ENCODE measurements at regions not wholly inside any gene's neighbourhood (a gene's known extent, or its start where the extent isn't known, plus 50 kb on each side); places are given as distances from the start of the nearest gene placed in this dataset.
"Not testable (repeated sequence)": the region's sequence is repeated elsewhere in the genome, so short reads cannot be mapped to it uniquely, and the experiment has no call there.

- Histone ChIP-seq H3K27me3 (ENCODE audit: low read depth, low read length) (no peaks in the 10 kb centered on the region), H3K9me3 (ENCODE audit: control insufficient read depth in 1 of 2, low read length in 2 of 2) (peaks cover 7 to 8% of the 10 kb centered on the region in 2 donors), H3K4me3 (ENCODE audit: low read depth in 1 of 2, low read length in 2 of 2) (no peak overlapping the region), H3K27ac (ENCODE audit: low read length) (no peak overlapping the region), H3K36me3 (ENCODE audit: control insufficient read depth in 1 of 2, insufficient read depth in 2 of 2, low read length in 2 of 2) (no peaks in the 10 kb centered on the region), H3K4me1 (ENCODE audit: control insufficient read depth in 1 of 2, insufficient read depth in 2 of 2, low read length in 2 of 2) (no peaks in the 10 kb centered on the region)
Observed at GRCh38 chr5:30475429-30475828, 718.1 kb upstream of the CDH6 start.

GRCh38 chr5:30469691-30470090 is 723.8 kb upstream of the CDH6 start:
- no peaks in the 10 kb centered on the region for H3K27me3 ChIP-seq (ENCODE audit: low read depth, low read length)
- peaks cover 2 to 3% of the 10 kb centered on the region in 2 donors for H3K9me3 ChIP-seq (ENCODE audit: control insufficient read depth in 1 of 2, low read length in 2 of 2)
- H3K4me3 ChIP-seq (ENCODE audit: low read depth in 1 of 2, low read length in 2 of 2), result no peak overlapping the region
- H3K27ac ChIP-seq (ENCODE audit: low read length), result no peak overlapping the region
- no peaks in the 10 kb centered on the region for H3K36me3 ChIP-seq (ENCODE audit: control insufficient read depth in 1 of 2, insufficient read depth in 2 of 2, low read length in 2 of 2)
- no peaks in the 10 kb centered on the region for H3K4me1 ChIP-seq (ENCODE audit: control insufficient read depth in 1 of 2, insufficient read depth in 2 of 2, low read length in 2 of 2)

- H3K27ac ChIP-seq (ENCODE audit: low read length), result no peak overlapping the region
- no peaks in the 10 kb centered on the region for H3K36me3 ChIP-seq (ENCODE audit: control insufficient read depth in 1 of 2, insufficient read depth in 2 of 2, low read length in 2 of 2)
- H3K4me3 ChIP-seq (ENCODE audit: low read depth in 1 of 2, low read length in 2 of 2), result no peak overlapping the region
- H3K9me3 ChIP-seq (ENCODE audit: control insufficient read depth in 1 of 2, low read length in 2 of 2), result no peaks in the 10 kb centered on the region
- no peaks in the 10 kb centered on the region for H3K4me1 ChIP-seq (ENCODE audit: control insufficient read depth in 1 of 2, insufficient read depth in 2 of 2, low read length in 2 of 2)
- H3K27me3 ChIP-seq (ENCODE audit: low read depth, low read length), result no peaks in the 10 kb centered on the region
Observed at GRCh38 chr5:30458681-30459080, 734.8 kb upstream of the CDH6 start.

GRCh38 chr5:30455484-30455883 is 738.0 kb upstream of the CDH6 start:
- H3K4me3 ChIP-seq (ENCODE audit: low read depth in 1 of 2, low read length in 2 of 2); H3K9me3 ChIP-seq (ENCODE audit: control insufficient read depth in 1 of 2, low read length in 2 of 2): not testable (repeated sequence)

GRCh38 chr5:30453168-30453567 is 740.3 kb upstream of the CDH6 start:
- H3K9me3 ChIP-seq (ENCODE audit: control insufficient read depth in 1 of 2, low read length in 2 of 2), result no peaks in the 10 kb centered on the region
- no peaks in the 10 kb centered on the region for H3K4me1 ChIP-seq (ENCODE audit: control insufficient read depth in 1 of 2, insufficient read depth in 2 of 2, low read length in 2 of 2)
- no peaks in the 10 kb centered on the region for H3K36me3 ChIP-seq (ENCODE audit: control insufficient read depth in 1 of 2, insufficient read depth in 2 of 2, low read length in 2 of 2)
- H3K27ac ChIP-seq (ENCODE audit: low read length), result no peak overlapping the region
- no peaks in the 10 kb centered on the region for H3K27me3 ChIP-seq (ENCODE audit: low read depth, low read length)
- no peak overlapping the region for H3K4me3 ChIP-seq (ENCODE audit: low read depth in 1 of 2, low read length in 2 of 2)

More at GRCh38 chr5:30455484-30455883, 738.0 kb upstream of the CDH6 start:
- H3K27ac ChIP-seq (ENCODE audit: low read length); H3K4me1 ChIP-seq (ENCODE audit: control insufficient read depth in 1 of 2, insufficient read depth in 2 of 2, low read length in 2 of 2); H3K36me3 ChIP-seq (ENCODE audit: control insufficient read depth in 1 of 2, insufficient read depth in 2 of 2, low read length in 2 of 2); H3K27me3 ChIP-seq (ENCODE audit: low read depth, low read length): not testable (repeated sequence)

GRCh38 chr5:30450153-30450552 is 743.3 kb upstream of the CDH6 start:
- H3K36me3 ChIP-seq (ENCODE audit: control insufficient read depth in 1 of 2, insufficient read depth in 2 of 2, low read length in 2 of 2), result no peaks in the 10 kb centered on the region
- H3K4me1 ChIP-seq (ENCODE audit: control insufficient read depth in 1 of 2, insufficient read depth in 2 of 2, low read length in 2 of 2), result no peaks in the 10 kb centered on the region
- H3K9me3 ChIP-seq (ENCODE audit: control insufficient read depth in 1 of 2, low read length in 2 of 2), result no peaks in the 10 kb centered on the region
- no peaks in the 10 kb centered on the region for H3K27me3 ChIP-seq (ENCODE audit: low read depth, low read length)
- no peak overlapping the region for H3K27ac ChIP-seq (ENCODE audit: low read length)
- H3K4me3 ChIP-seq (ENCODE audit: low read depth in 1 of 2, low read length in 2 of 2), result no peak overlapping the region

- Histone ChIP-seq H3K27ac (ENCODE audit: low read length) (no peak overlapping the region), H3K36me3 (ENCODE audit: control insufficient read depth in 1 of 2, insufficient read depth in 2 of 2, low read length in 2 of 2) (no peaks in the 10 kb centered on the region), H3K9me3 (ENCODE audit: control insufficient read depth in 1 of 2, low read length in 2 of 2) (no peaks in the 10 kb centered on the region), H3K4me1 (ENCODE audit: control insufficient read depth in 1 of 2, insufficient read depth in 2 of 2, low read length in 2 of 2) (no peaks in the 10 kb centered on the region), H3K27me3 (ENCODE audit: low read depth, low read length) (no peaks in the 10 kb centered on the region), H3K4me3 (ENCODE audit: low read depth in 1 of 2, low read length in 2 of 2) (no peak overlapping the region)
Observed at GRCh38 chr5:30447431-30447830, 746.1 kb upstream of the CDH6 start.

GRCh38 chr5:30446456-30446855 is 747.0 kb upstream of the CDH6 start:
- H3K9me3 ChIP-seq (ENCODE audit: control insufficient read depth in 1 of 2, low read length in 2 of 2), result no peaks in the 10 kb centered on the region

GRCh38 chr5:30438785-30439184 is 754.7 kb upstream of the CDH6 start:
- Histone ChIP-seq H3K4me1 (ENCODE audit: control insufficient read depth in 1 of 2, insufficient read depth in 2 of 2, low read length in 2 of 2) (no peaks in the 10 kb centered on the region), H3K36me3 (ENCODE audit: control insufficient read depth in 1 of 2, insufficient read depth in 2 of 2, low read length in 2 of 2) (no peaks in the 10 kb centered on the region), H3K4me3 (ENCODE audit: low read depth in 1 of 2, low read length in 2 of 2) (no peak overlapping the region), H3K27me3 (ENCODE audit: low read depth, low read length) (no peaks in the 10 kb centered on the region), H3K9me3 (ENCODE audit: control insufficient read depth in 1 of 2, low read length in 2 of 2) (peaks cover 0 to 19% of the 10 kb centered on the region in 2 donors), H3K27ac (ENCODE audit: low read length) (no peak overlapping the region)

More at GRCh38 chr5:30446456-30446855, 747.0 kb upstream of the CDH6 start:
- Histone ChIP-seq H3K27ac (ENCODE audit: low read length) (no peak overlapping the region), H3K4me3 (ENCODE audit: low read depth in 1 of 2, low read length in 2 of 2) (no peak overlapping the region), H3K4me1 (ENCODE audit: control insufficient read depth in 1 of 2, insufficient read depth in 2 of 2, low read length in 2 of 2) (no peaks in the 10 kb centered on the region), H3K27me3 (ENCODE audit: low read depth, low read length) (no peaks in the 10 kb centered on the region), H3K36me3 (ENCODE audit: control insufficient read depth in 1 of 2, insufficient read depth in 2 of 2, low read length in 2 of 2) (no peaks in the 10 kb centered on the region)

GRCh38 chr5:30436691-30437090 is 756.8 kb upstream of the CDH6 start:
- peaks cover 0 to 23% of the 10 kb centered on the region in 2 donors for H3K9me3 ChIP-seq (ENCODE audit: control insufficient read depth in 1 of 2, low read length in 2 of 2)
- H3K36me3 ChIP-seq (ENCODE audit: control insufficient read depth in 1 of 2, insufficient read depth in 2 of 2, low read length in 2 of 2), result no peaks in the 10 kb centered on the region
- H3K27me3 ChIP-seq (ENCODE audit: low read depth, low read length), result no peaks in the 10 kb centered on the region
- H3K4me1 ChIP-seq (ENCODE audit: control insufficient read depth in 1 of 2, insufficient read depth in 2 of 2, low read length in 2 of 2), result no peaks in the 10 kb centered on the region
- no peak overlapping the region for H3K27ac ChIP-seq (ENCODE audit: low read length)
- H3K4me3 ChIP-seq (ENCODE audit: low read depth in 1 of 2, low read length in 2 of 2), result no peak overlapping the region

GRCh38 chr5:30428866-30429407 is 764.5 kb upstream of the CDH6 start:
- H3K36me3 ChIP-seq (ENCODE audit: control insufficient read depth in 1 of 2, insufficient read depth in 2 of 2, low read length in 2 of 2), result not testable (repeated sequence)

GRCh38 chr5:30414078-30414477 is 779.4 kb upstream of the CDH6 start:
- H3K4me3 ChIP-seq (ENCODE audit: low read depth in 1 of 2, low read length in 2 of 2), result no peak overlapping the region
- H3K4me1 ChIP-seq (ENCODE audit: control insufficient read depth in 1 of 2, insufficient read depth in 2 of 2, low read length in 2 of 2), result no peaks in the 10 kb centered on the region
- H3K36me3 ChIP-seq (ENCODE audit: control insufficient read depth in 1 of 2, insufficient read depth in 2 of 2, low read length in 2 of 2), result no peaks in the 10 kb centered on the region
- H3K9me3 ChIP-seq (ENCODE audit: control insufficient read depth in 1 of 2, low read length in 2 of 2), result no peaks in the 10 kb centered on the region
- H3K27ac ChIP-seq (ENCODE audit: low read length), result no peak overlapping the region
- H3K27me3 ChIP-seq (ENCODE audit: low read depth, low read length), result no peaks in the 10 kb centered on the region

More at GRCh38 chr5:30428866-30429407, 764.5 kb upstream of the CDH6 start:
- H3K27ac ChIP-seq (ENCODE audit: low read length); H3K4me1 ChIP-seq (ENCODE audit: control insufficient read depth in 1 of 2, insufficient read depth in 2 of 2, low read length in 2 of 2); H3K4me3 ChIP-seq (ENCODE audit: low read depth in 1 of 2, low read length in 2 of 2); H3K9me3 ChIP-seq (ENCODE audit: control insufficient read depth in 1 of 2, low read length in 2 of 2); H3K27me3 ChIP-seq (ENCODE audit: low read depth, low read length): not testable (repeated sequence)

Data from muscle layer of duodenum (tissue), 2 donors.